Testis (tissue), 2 donors: ENCODE measurements at regions not wholly inside any gene's neighbourhood (a gene's known extent, or its start where the extent isn't known, plus 50 kb on each side); places are given as distances from the start of the nearest gene placed in this dataset.

Experiments used
- CTCF ChIP-seq, 3 experiments: fragments of 450-650 bp in 2 of 3; fragments of 200-600 bp in 1 of 3; sonication (generic) in 1 of 3; IDR thresholded peaks; one replicate each; pipeline ENCODE4 v1.5.1; 2016 to 2019; ENCODE audit warnings: antibody characterized with exemption in 3 of 3, mild to moderate bottlenecking in 2 of 3, moderate library complexity in 1 of 3
- POLR2A ChIP-seq: fragments of 450-650 bp; IDR thresholded peaks from one replicate; pipeline ENCODE4 v1.6.1; 2017; ENCODE audit warnings: antibody characterized with exemption, mild to moderate bottlenecking, moderate library complexity

GRCh38 chr3:22450786-22451400 is 699.9 kb upstream of the ZNF385D start:
- TF ChIP-seq CTCF (IDR thresholded peaks at IDR 0.05): no peak
- no peak for TF ChIP-seq POLR2A
